H9 (cell line): ENCODE measurements at regions not wholly inside any gene's neighbourhood (a gene's known extent, or its start where the extent isn't known, plus 50 kb on each side); places are given as distances from the start of the nearest gene placed in this dataset.

Experiments
- DNase-seq: peaks from one replicate; pipeline ENCODE4 v3.0.0-alpha.2; 2017
- H2AFZ ChIP-seq: one replicate; pipeline ENCODE4 v1.6.1; 2013; ENCODE audit warnings: mild to moderate bottlenecking, low read length, control low read depth, moderate library complexity
- H2AK5ac ChIP-seq: 2 replicates; pipeline ENCODE4 v1.6.1; 2013; ENCODE audit warnings: low read length, control low read depth, mixed read lengths; ENCODE audit not compliant: insufficient read length
- H2BK120ac ChIP-seq: one replicate; pipeline ENCODE4 v1.6.1; 2013; ENCODE audit warnings: low read depth, mild to moderate bottlenecking, low read length, control low read depth, inconsistent platforms; ENCODE audit not compliant: poor library complexity, severe bottlenecking
- H2BK12ac ChIP-seq: 2 replicates; pipeline ENCODE4 v1.6.1; 2013; ENCODE audit warnings: low read length, control low read depth, mixed read lengths, low read depth; ENCODE audit not compliant: insufficient read length
- H2BK15ac ChIP-seq: 2 replicates; pipeline ENCODE4 v1.6.1; 2013; ENCODE audit warnings: low read depth, low read length, control low read depth
- H2BK20ac ChIP-seq: one replicate; pipeline ENCODE4 v1.6.1; 2013; ENCODE audit warnings: low read depth, mild to moderate bottlenecking, low read length, control low read depth, inconsistent platforms; ENCODE audit not compliant: poor library complexity, severe bottlenecking
- H2BK5ac ChIP-seq: 2 replicates; pipeline ENCODE4 v1.6.1; 2013; ENCODE audit warnings: low read length, control low read depth, mixed read lengths; ENCODE audit not compliant: insufficient read length
- H3K14ac ChIP-seq: 2 replicates; pipeline ENCODE4 v1.6.1; 2013; ENCODE audit warnings: low read length, control low read depth; ENCODE audit not compliant: insufficient read depth
- H3K18ac ChIP-seq: 2 replicates; pipeline ENCODE4 v1.6.1; 2013; ENCODE audit warnings: low read depth, mild to moderate bottlenecking, mixed read lengths, low read length, control low read depth; ENCODE audit not compliant: insufficient read length
- H3K23ac ChIP-seq: 2 replicates; pipeline ENCODE4 v1.6.1; 2013; ENCODE audit warnings: low read length, control low read depth, mixed read lengths, low read depth; ENCODE audit not compliant: insufficient read length
- H3K23me2 ChIP-seq: 2 replicates; pipeline ENCODE4 v1.6.1; 2013; ENCODE audit warnings: low read depth, mild to moderate bottlenecking, mixed read lengths, low read length, control low read depth; ENCODE audit not compliant: insufficient read length, poor library complexity, severe bottlenecking
- H3K27ac ChIP-seq: 2 replicates; pipeline ENCODE4 v1.5.1; 2013; ENCODE audit warnings: low read length, control low read depth, mixed read lengths, low read depth; ENCODE audit not compliant: insufficient read length
- H3K27me3 ChIP-seq: 2 replicates; pipeline ENCODE4 v1.6.1; 2013; ENCODE audit warnings: low read length, control low read depth, inconsistent platforms; ENCODE audit not compliant: insufficient read depth
- H3K4ac ChIP-seq: 2 replicates; pipeline ENCODE4 v1.6.1; 2013; ENCODE audit warnings: low read depth, mild to moderate bottlenecking, control low read depth, inconsistent platforms, low read length, moderate library complexity
- H3K4me1 ChIP-seq: 2 replicates; pipeline ENCODE4 v1.6.1; 2013; ENCODE audit warnings: low read length, control low read depth, inconsistent platforms; ENCODE audit not compliant: insufficient read depth
- H3K4me2 ChIP-seq: 2 replicates; pipeline ENCODE4 v1.6.1; 2013; ENCODE audit warnings: low read length, control low read depth, mixed read lengths; ENCODE audit not compliant: insufficient read length, insufficient read depth
- H3K56ac ChIP-seq: 2 replicates; pipeline ENCODE4 v1.6.1; 2013; ENCODE audit warnings: low read depth, mild to moderate bottlenecking, mixed read lengths, low read length, control low read depth; ENCODE audit not compliant: insufficient read length
- H3K79me1 ChIP-seq: 2 replicates; pipeline ENCODE4 v1.6.1; 2013; ENCODE audit warnings: low read depth, mild to moderate bottlenecking, moderate library complexity, low read length, control low read depth, inconsistent platforms; ENCODE audit not compliant: insufficient read depth, poor library complexity, severe bottlenecking
- H3K79me2 ChIP-seq: 2 replicates; pipeline ENCODE4 v1.6.1; 2013; ENCODE audit warnings: low read length, control low read depth, inconsistent platforms; ENCODE audit not compliant: insufficient read depth
- H3K9ac ChIP-seq: 2 replicates; pipeline ENCODE4 v1.6.1; 2013; ENCODE audit warnings: low read length, control low read depth, mixed read lengths; ENCODE audit not compliant: insufficient read length; ENCODE audit errors: extremely low read depth
- H3K9me3 ChIP-seq: one replicate; pipeline ENCODE4 v1.6.1; 2013; ENCODE audit warnings: low read depth, low read length, inconsistent platforms; ENCODE audit not compliant: control insufficient read depth
- H3T11ph ChIP-seq: one replicate; pipeline ENCODE4 v1.6.1; 2013; ENCODE audit warnings: mild to moderate bottlenecking, low read length, control low read depth, inconsistent platforms
- H4K20me1 ChIP-seq: one replicate; pipeline ENCODE4 v1.6.1; 2013; ENCODE audit not compliant: control insufficient read depth, insufficient read length, insufficient read depth
- H4K5ac ChIP-seq: 2 replicates; pipeline ENCODE4 v1.6.1; 2013; ENCODE audit warnings: low read depth, mild to moderate bottlenecking, mixed read lengths, low read length, control low read depth; ENCODE audit not compliant: insufficient read length
- H4K8ac ChIP-seq: replicated peaks from 2 replicates; pipeline ENCODE4 v1.6.1; 2013; ENCODE audit warnings: low read length, control low read depth, mixed read lengths, low read depth; ENCODE audit not compliant: insufficient read length
- H4K91ac ChIP-seq: 2 replicates; pipeline ENCODE4 v1.6.1; 2013; ENCODE audit warnings: low read depth, mild to moderate bottlenecking, moderate library complexity, mixed read lengths, low read length, control low read depth; ENCODE audit not compliant: insufficient read length
- H3K27ac Mint-ChIP-seq, 3 experiments: 2 replicates in 2 of 3; 3 replicates in 1 of 3; pipeline ENCODE4 v1.8.0; 2020 to 2021; ENCODE audit warnings: mixed read lengths in 3 of 3, mild to moderate bottlenecking in 1 of 3, moderate library complexity in 1 of 3
- H3K27me3 Mint-ChIP-seq: 2 replicates; pipeline ENCODE4 v1.8.0; 2021; ENCODE audit warnings: low read depth, mild to moderate bottlenecking, moderate library complexity, mixed read lengths
- H3K36me3 Mint-ChIP-seq, 3 experiments: 2 replicates in 2 of 3; 3 replicates in 1 of 3; pipeline ENCODE4 v1.8.0; 2020 to 2021; ENCODE audit warnings: low read depth in 3 of 3, mixed read lengths in 3 of 3; ENCODE audit not compliant: insufficient read depth in 1 of 3
- H3K4me1 Mint-ChIP-seq, 2 experiments: 2 replicates each; pipeline ENCODE4 v1.8.0; 2020; ENCODE audit warnings: mixed read lengths in 2 of 2
- H3K4me3 Mint-ChIP-seq, 2 experiments: 2 replicates in 1 of 2; 3 replicates in 1 of 2; pipeline ENCODE4 v1.8.0; 2020 to 2021; ENCODE audit warnings: mild to moderate bottlenecking in 2 of 2, mixed read lengths in 2 of 2, moderate library complexity in 1 of 2
- H3K9me3 Mint-ChIP-seq, 2 experiments: 2 replicates in 1 of 2; 3 replicates in 1 of 2; pipeline ENCODE4 v1.8.0; 2020; ENCODE audit warnings: mild to moderate bottlenecking in 2 of 2, mixed read lengths in 2 of 2, moderate library complexity in 1 of 2
- CTCF ChIP-seq: fragments of 200-600 bp; sonication (generic); conservative IDR thresholded peaks from 3 replicates; pipeline ENCODE4 v1.8.0; 2021; ENCODE audit warnings: antibody characterized with exemption, mild to moderate bottlenecking
- WGBS: extraction: QIAGEN DNeasy Blood & Tissue Kit; methylation state at CpG from one replicate; pipeline ENCODE4 v1.1.7; 2013; ENCODE audit warnings: missing lambda C conversion rate, low lambda C conversion rate, mixed read lengths; ENCODE audit not compliant: insufficient read length; ENCODE audit errors: extremely low coverage; 5-methylcytosine and 5-hydroxymethylcytosine counted together

GRCh38 chr6:100194535-100194934, 200.5 kb upstream of the MCHR2 start:
- H3K79me1 ChIP-seq = no peaks in the 10 kb centered on the region
- no peaks in the 10 kb centered on the region for H3K9me3 ChIP-seq
- H2BK20ac ChIP-seq = no peak overlapping the region
- H3K23ac ChIP-seq = no peak overlapping the region
- H2AFZ ChIP-seq = no peak overlapping the region
- no peak overlapping the region for H3K4me3 Mint-ChIP-seq
- no peaks in the 10 kb centered on the region for H4K20me1 ChIP-seq
- H3K4me2 ChIP-seq = no peak overlapping the region
- H3K4me1 Mint-ChIP-seq = peaks cover 0 to 5% of the 10 kb centered on the region in 2 experiments; a peak in 1 of 4 replicates
- no peak overlapping the region for H2BK5ac ChIP-seq
- no peaks in the 10 kb centered on the region for H3K4me1 ChIP-seq
- H4K5ac ChIP-seq = no peak overlapping the region
- no peak for DNase-seq
- no peak overlapping the region for H3K56ac ChIP-seq
- no peak overlapping the region for H3K18ac ChIP-seq
- H2BK12ac ChIP-seq = no peak overlapping the region
- no peak overlapping the region for H3K14ac ChIP-seq
- no CpG with 5 or more reads among the region's 3 CpGs for WGBS
- H3K4ac ChIP-seq = no peak overlapping the region
- no peak overlapping the region for H4K8ac ChIP-seq
- no peak overlapping the region for H3K27ac ChIP-seq
- H3K9ac ChIP-seq = no peak overlapping the region
- H2BK120ac ChIP-seq = no peak overlapping the region
- no peaks in the 10 kb centered on the region for H3K79me2 ChIP-seq
- no peak overlapping the region for H3K27ac Mint-ChIP-seq
- no peak overlapping the region for H3T11ph ChIP-seq
- H3K23me2 ChIP-seq = no peaks in the 10 kb centered on the region
- H3K36me3 Mint-ChIP-seq = peaks cover 0 to 5% (median 4%) of the 10 kb centered on the region in 3 experiments; a peak in 1 of 7 replicates
- no peaks in the 10 kb centered on the region for H3K27me3 ChIP-seq
- peaks cover 2 to 4% of the 10 kb centered on the region in 2 experiments; a peak in 1 of 5 replicates for H3K9me3 Mint-ChIP-seq
- H3K27me3 Mint-ChIP-seq = no peaks in the 10 kb centered on the region
- H4K91ac ChIP-seq = no peak overlapping the region
- TF ChIP-seq CTCF = no peak
- H2BK15ac ChIP-seq = no peak overlapping the region
- no peak overlapping the region for H2AK5ac ChIP-seq
